ENCODE measurements at regions not wholly inside any gene's neighbourhood (a gene's known extent, or its start where the extent isn't known, plus 50 kb on each side); places are given as distances from the start of the nearest gene placed in this dataset.
A peak's percentile ranks its signal among the peaks of the same experiment; 100 is the strongest.

GRCh38 chr5:101688156-101688555 lies 607.9 kb downstream of the SLCO4C1 start:
- TF ChIP-seq EZH2 (IDR thresholded peaks at IDR 0.05; ENCODE audit: insufficient read depth, poor library complexity, severe bottlenecking) (no peak), EZH2phosphoT487 (IDR thresholded peaks at IDR 0.05; ENCODE audit: insufficient read depth, low read depth) (no peak)
- H3K79me2 ChIP-seq (ENCODE audit: insufficient read depth), result no peaks in the 10 kb centered on the region
- H3K4me2 ChIP-seq (ENCODE audit: unreplicated experiment), result no peak overlapping the region
- H3K36me3 ChIP-seq (ENCODE audit: low read depth), result no peaks in the 10 kb centered on the region
- no peak overlapping the region for H3K27ac ChIP-seq
- no peak overlapping the region for H2AFZ ChIP-seq
- H3K9me3 ChIP-seq (ENCODE audit: low read depth), result no peaks in the 10 kb centered on the region
- no peaks in the 10 kb centered on the region for H3K27me3 ChIP-seq (replicated peaks; ENCODE audit: insufficient read depth)
- no peaks in the 10 kb centered on the region for H3F3A ChIP-seq (ENCODE audit: insufficient read depth)
- H3K9me2 ChIP-seq (ENCODE audit: insufficient read depth), result no peaks in the 10 kb centered on the region
- H3K9ac ChIP-seq, result no peak overlapping the region
- in situ Hi-C loops (cut with MboI), result no loop called here
- no peaks in the 10 kb centered on the region for H3K4me1 ChIP-seq (ENCODE audit: insufficient read depth)
- DNase-seq, result no peak
- no peaks in the 10 kb centered on the region for H4K20me1 ChIP-seq (ENCODE audit: insufficient read depth)
- no peak overlapping the region for H3K4me3 ChIP-seq

- TF ChIP-seq EZH2 (IDR thresholded peaks at IDR 0.05; ENCODE audit: insufficient read depth, poor library complexity, severe bottlenecking) (no peak), EZH2phosphoT487 (IDR thresholded peaks at IDR 0.05; ENCODE audit: insufficient read depth, low read depth) (no peak)
- Histone ChIP-seq H3K27me3 (replicated peaks; ENCODE audit: insufficient read depth) (no peaks in the 10 kb centered on the region), H3K36me3 (ENCODE audit: low read depth) (no peaks in the 10 kb centered on the region), H3K9ac (no peak overlapping the region), H2AFZ (no peak overlapping the region), H3K4me3 (no peak overlapping the region), H3K27ac (no peak overlapping the region), H3K9me3 (ENCODE audit: low read depth) (no peaks in the 10 kb centered on the region), H4K20me1 (ENCODE audit: insufficient read depth) (no peaks in the 10 kb centered on the region), H3K79me2 (ENCODE audit: insufficient read depth) (no peaks in the 10 kb centered on the region), H3K9me2 (ENCODE audit: insufficient read depth) (no peaks in the 10 kb centered on the region), H3K4me2 (ENCODE audit: unreplicated experiment) (no peak overlapping the region), H3K4me1 (ENCODE audit: insufficient read depth) (no peaks in the 10 kb centered on the region), H3F3A (ENCODE audit: insufficient read depth) (no peaks in the 10 kb centered on the region)
- in situ Hi-C loops (cut with MboI), result no loop called here
- peak; percentile 42 for DNase-seq
These were observed 608.6 kb downstream of the SLCO4C1 start for GRCh38 chr5:101687349-101687985.

GRCh38 chr5:101686536-101687157 lies 609.4 kb downstream of the SLCO4C1 start:
- H3K9me3 ChIP-seq (ENCODE audit: low read depth), result no peaks in the 10 kb centered on the region
- 28 to 34% methylated on average over 3 of the region's 3 CpGs for WGBS, 2 experiments (ENCODE audit: low coverage in 1 of 2, low lambda C conversion rate in 2 of 2, missing lambda C conversion rate in 2 of 2)
- H3K36me3 ChIP-seq (ENCODE audit: low read depth), result no peaks in the 10 kb centered on the region
- H3K4me2 ChIP-seq (ENCODE audit: unreplicated experiment), result no peak overlapping the region
- no peaks in the 10 kb centered on the region for H3K9me2 ChIP-seq (ENCODE audit: insufficient read depth)
- H3K27ac ChIP-seq, result no peak overlapping the region
- no peaks in the 10 kb centered on the region for H3K4me1 ChIP-seq (ENCODE audit: insufficient read depth)
- H3K27me3 ChIP-seq (replicated peaks; ENCODE audit: insufficient read depth), result no peaks in the 10 kb centered on the region
- DNase-seq, result no peak
- H3K9ac ChIP-seq, result no peak overlapping the region
- in situ Hi-C loops (cut with MboI), result no loop called here
- TF ChIP-seq EZH2phosphoT487 (IDR thresholded peaks at IDR 0.05; ENCODE audit: insufficient read depth, low read depth), result no peak
- TF ChIP-seq EZH2 (IDR thresholded peaks at IDR 0.05; ENCODE audit: insufficient read depth, poor library complexity, severe bottlenecking), result no peak
- no peaks in the 10 kb centered on the region for H4K20me1 ChIP-seq (ENCODE audit: insufficient read depth)
- H2AFZ ChIP-seq, result no peak overlapping the region
- H3K79me2 ChIP-seq (ENCODE audit: insufficient read depth), result no peaks in the 10 kb centered on the region
- no peaks in the 10 kb centered on the region for H3F3A ChIP-seq (ENCODE audit: insufficient read depth)
- H3K4me3 ChIP-seq, result no peak overlapping the region

- Histone ChIP-seq H3K4me2 (ENCODE audit: unreplicated experiment) (no peak overlapping the region), H3K27me3 (replicated peaks; ENCODE audit: insufficient read depth) (no peaks in the 10 kb centered on the region), H3F3A (ENCODE audit: insufficient read depth) (no peaks in the 10 kb centered on the region), H3K9ac (no peak overlapping the region), H3K9me2 (ENCODE audit: insufficient read depth) (no peaks in the 10 kb centered on the region), H3K36me3 (ENCODE audit: low read depth) (no peaks in the 10 kb centered on the region), H3K27ac (no peak overlapping the region), H2AFZ (no peak overlapping the region), H4K20me1 (ENCODE audit: insufficient read depth) (no peaks in the 10 kb centered on the region), H3K4me3 (no peak overlapping the region), H3K9me3 (ENCODE audit: low read depth) (no peaks in the 10 kb centered on the region), H3K79me2 (ENCODE audit: insufficient read depth) (no peaks in the 10 kb centered on the region), H3K4me1 (ENCODE audit: insufficient read depth) (no peaks in the 10 kb centered on the region)
- WGBS, 2 experiments (ENCODE audit: low coverage in 1 of 2, low lambda C conversion rate in 2 of 2, missing lambda C conversion rate in 2 of 2), result 3% methylated on average over 2 of the region's 2 CpGs
- peak; percentile 69 for DNase-seq
- in situ Hi-C loops (cut with MboI), result no loop called here
- TF ChIP-seq EZH2phosphoT487 (IDR thresholded peaks at IDR 0.05; ENCODE audit: insufficient read depth, low read depth), result no peak
These were observed 616.3 kb downstream of the SLCO4C1 start for GRCh38 chr5:101679816-101680215.

Measured in GM23248 (cell line).